PC-3 (cell line): ENCODE measurements at regions not wholly inside any gene's neighbourhood (a gene's known extent, or its start where the extent isn't known, plus 50 kb on each side); places are given as distances from the start of the nearest gene placed in this dataset.

Experiments used
- ATAC-seq: fragments of 200-7000 bp; cut with Tn5 transposase; 2 replicates; pipeline ENCODE4 v1.9.1; 2020; ENCODE audit warnings: mild to moderate bottlenecking, moderate library complexity
- BruUV-seq: library from RNA; stranded (reverse); fragments of 400-500 nt; replicated peaks from 2 replicates; lab custom pipeline; 2021; lab: Mats Ljungman, UMichigan
- CTCF ChIA-PET: fragments of 300-600 bp; sonication (Branson Sonifier 250); formaldehyde crosslinking; loops from one replicate; lab custom pipeline; 2022; ENCODE audit warnings: antibody characterized with exemption; lab: Charles Lee
- POLR2A ChIA-PET: fragments of 300-600 bp; sonication (Branson Sonifier 250); formaldehyde crosslinking; loops from one replicate; lab custom pipeline; 2022; ENCODE audit warnings: antibody characterized with exemption; ENCODE audit not compliant: unreplicated experiment; lab: Charles Lee
- DNase-seq: peaks from one replicate; pipeline ENCODE4 v3.0.0-alpha.2; 2015
- H2AFZ ChIP-seq: fragments of 300-600 bp; sonication (generic); 2 replicates; pipeline ENCODE4 v1.6.0; 2016; ENCODE audit warnings: antibody characterized with exemption, low read length
- H3F3A ChIP-seq: fragments of 300-600 bp; sonication (generic); one replicate; pipeline ENCODE4 v1.6.0; 2017; ENCODE audit warnings: antibody characterized with exemption, low read length, control low read depth, mild to moderate bottlenecking; ENCODE audit not compliant: unreplicated experiment
- H3K27ac ChIP-seq: fragments of 300-600 bp; sonication (generic); 2 replicates; pipeline ENCODE4 v1.5.1; 2016; ENCODE audit warnings: mild to moderate bottlenecking, low read length
- H3K27me3 ChIP-seq: fragments of 300-600 bp; sonication (generic); 2 replicates; pipeline ENCODE4 v1.6.1; 2016; ENCODE audit warnings: low read length, mixed read lengths
- H3K36me3 ChIP-seq: fragments of 300-600 bp; sonication (generic); 2 replicates; pipeline ENCODE4 v1.6.1; 2016; ENCODE audit warnings: low read depth, mixed run types, low read length, mixed read lengths
- H3K4me1 ChIP-seq: fragments of 300-600 bp; sonication (generic); 2 replicates; pipeline ENCODE4 v1.5.1; 2016; ENCODE audit warnings: low read length; ENCODE audit not compliant: insufficient read depth
- H3K4me2 ChIP-seq: fragments of 300-600 bp; sonication (generic); 2 replicates; pipeline ENCODE4 v1.6.0; 2016; ENCODE audit warnings: low read length
- H3K4me3 ChIP-seq: fragments of 300-600 bp; sonication (generic); 2 replicates; pipeline ENCODE4 v1.5.1; 2016; ENCODE audit warnings: mild to moderate bottlenecking, low read length, mixed read lengths
- H3K79me2 ChIP-seq: fragments of 300-600 bp; sonication (generic); 2 replicates; pipeline ENCODE4 v1.6.1; 2017; ENCODE audit warnings: low read length, mixed read lengths
- H3K9ac ChIP-seq: fragments of 300-600 bp; sonication (generic); 2 replicates; pipeline ENCODE4 v1.6.0; 2016; ENCODE audit warnings: mild to moderate bottlenecking, low read length
- H3K9me2 ChIP-seq: fragments of 300-600 bp; sonication (generic); replicated peaks from 2 replicates; pipeline ENCODE4 v1.6.1; 2016; ENCODE audit warnings: mixed run types, low read length, mixed read lengths
- H3K9me3 ChIP-seq: fragments of 300-600 bp; sonication (generic); 2 replicates; pipeline ENCODE4 v1.6.1; 2016; ENCODE audit warnings: low read length, mixed read lengths
- H4K20me1 ChIP-seq: fragments of 300-600 bp; sonication (generic); 2 replicates; pipeline ENCODE4 v1.6.1; 2016; ENCODE audit warnings: low read length, mixed read lengths
- EZH2 ChIP-seq: fragments of 300-600 bp; sonication (generic); IDR thresholded peaks from one replicate; pipeline ENCODE4 v1.6.1; 2017; ENCODE audit warnings: antibody characterized with exemption, mild to moderate bottlenecking, low read length; ENCODE audit not compliant: unreplicated experiment
- EZH2phosphoT487 ChIP-seq: fragments of 300-600 bp; sonication (generic); IDR thresholded peaks from 2 replicates; pipeline ENCODE4 v1.6.1; 2018; ENCODE audit warnings: mild to moderate bottlenecking, antibody characterized with exemption, low read length, borderline replicate concordance
- intact Hi-C: fragments of 100-400 bp; cut with micrococcal nuclease; formaldehyde crosslinking; loops from 2 replicates; pipeline ENCODE4 v1.9.0; 2023
- TF ChIP-seq, protein P1 (sequence below): fragments of 300-600 bp; sonication (generic); conservative IDR thresholded peaks from 2 replicates; pipeline ENCODE4 v1.5.1; 2017; ENCODE audit warnings: antibody characterized with exemption, low read depth, mild to moderate bottlenecking, low read length

DNA sequence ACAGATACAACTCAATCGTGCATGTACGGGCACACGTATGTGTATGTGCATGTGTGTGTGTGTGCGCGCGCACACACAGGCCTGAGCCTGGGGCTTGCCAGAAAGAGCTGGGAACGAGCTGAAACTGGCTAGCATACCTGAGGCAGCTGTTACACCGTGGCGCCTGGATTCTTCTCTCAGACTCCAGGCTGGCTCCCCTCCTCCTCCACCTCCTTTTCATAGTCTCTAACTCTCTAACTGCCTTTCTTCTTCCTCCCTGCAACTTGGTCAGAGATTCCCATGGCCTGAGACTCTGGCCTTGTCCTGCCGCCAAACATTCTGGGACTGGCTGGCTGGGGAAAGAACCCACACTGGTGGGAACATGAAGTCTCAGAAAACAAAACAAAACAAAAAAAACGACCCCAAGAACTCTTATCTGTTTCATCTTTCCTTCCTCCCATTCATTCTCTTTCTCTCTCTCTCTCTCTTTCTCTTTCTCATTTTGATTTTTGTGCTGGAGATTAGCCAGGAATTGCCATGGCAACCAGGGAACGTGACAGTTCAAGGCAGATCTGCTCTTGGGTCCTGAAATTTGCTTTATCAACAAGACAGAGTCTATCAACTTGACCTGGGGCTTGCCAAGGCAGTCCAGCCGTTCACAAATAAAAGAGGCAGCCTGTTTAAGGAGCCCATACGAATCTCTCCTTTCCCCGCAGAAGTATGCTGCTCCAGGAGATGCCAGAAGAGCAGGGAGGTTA is 76.8 kb upstream of the SEM1 start:
- Histone ChIP-seq H3K27ac (no peak overlapping the region), H3F3A (no peaks in the 10 kb centered on the region), H3K9me3 (no peaks in the 10 kb centered on the region), H3K4me1 (no peaks in the 10 kb centered on the region), H3K4me2 (no peak overlapping the region), H3K36me3 (no peaks in the 10 kb centered on the region), H3K4me3 (no peak overlapping the region), H2AFZ (no peak overlapping the region), H4K20me1 (no peaks in the 10 kb centered on the region), H3K79me2 (no peaks in the 10 kb centered on the region), H3K9me2 (no peaks in the 10 kb centered on the region), H3K27me3 (no peaks in the 10 kb centered on the region), H3K9ac (no peak overlapping the region)
- DNase-seq (no peak), ATAC-seq (no peak)
- POLR2A ChIA-PET = no interaction called here
- no TSS peak for BruUV-seq
- CTCF ChIA-PET = no interaction called here
- intact Hi-C loops = no loop called here
- TF ChIP-seq EZH2 = no peak
- no peak for TF ChIP-seq EZH2phosphoT487
- TF ChIP-seq, protein P1, sequence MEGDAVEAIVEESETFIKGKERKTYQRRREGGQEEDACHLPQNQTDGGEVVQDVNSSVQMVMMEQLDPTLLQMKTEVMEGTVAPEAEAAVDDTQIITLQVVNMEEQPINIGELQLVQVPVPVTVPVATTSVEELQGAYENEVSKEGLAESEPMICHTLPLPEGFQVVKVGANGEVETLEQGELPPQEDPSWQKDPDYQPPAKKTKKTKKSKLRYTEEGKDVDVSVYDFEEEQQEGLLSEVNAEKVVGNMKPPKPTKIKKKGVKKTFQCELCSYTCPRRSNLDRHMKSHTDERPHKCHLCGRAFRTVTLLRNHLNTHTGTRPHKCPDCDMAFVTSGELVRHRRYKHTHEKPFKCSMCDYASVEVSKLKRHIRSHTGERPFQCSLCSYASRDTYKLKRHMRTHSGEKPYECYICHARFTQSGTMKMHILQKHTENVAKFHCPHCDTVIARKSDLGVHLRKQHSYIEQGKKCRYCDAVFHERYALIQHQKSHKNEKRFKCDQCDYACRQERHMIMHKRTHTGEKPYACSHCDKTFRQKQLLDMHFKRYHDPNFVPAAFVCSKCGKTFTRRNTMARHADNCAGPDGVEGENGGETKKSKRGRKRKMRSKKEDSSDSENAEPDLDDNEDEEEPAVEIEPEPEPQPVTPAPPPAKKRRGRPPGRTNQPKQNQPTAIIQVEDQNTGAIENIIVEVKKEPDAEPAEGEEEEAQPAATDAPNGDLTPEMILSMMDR = no peak

DNA sequence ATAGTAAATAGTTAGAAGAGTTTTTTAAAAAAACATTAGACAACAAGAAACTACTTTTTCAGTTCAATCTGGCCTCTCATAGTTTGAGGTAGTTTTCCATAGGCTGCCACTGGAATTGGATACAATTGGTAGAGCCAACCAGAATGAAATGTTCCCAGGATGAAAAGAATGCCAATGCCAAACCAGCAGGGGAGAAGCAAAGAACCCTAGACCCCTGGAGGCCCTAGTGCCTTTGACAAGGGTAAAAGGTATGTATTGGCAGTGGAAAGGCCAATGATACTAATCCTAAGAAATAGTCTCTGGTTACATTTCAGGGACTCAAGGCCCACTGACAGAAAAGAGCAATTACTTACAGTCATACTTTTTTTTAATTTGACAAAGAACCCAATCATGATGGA is 77.4 kb upstream of the SEM1 start:
- H3K9me3 ChIP-seq = no peaks in the 10 kb centered on the region
- no peak overlapping the region for H3K4me2 ChIP-seq
- H3K4me1 ChIP-seq = no peaks in the 10 kb centered on the region
- H3K9me2 ChIP-seq = no peaks in the 10 kb centered on the region
- intact Hi-C loops = no loop called here
- TF ChIP-seq EZH2phosphoT487 (no peak), EZH2 (no peak)
- TF ChIP-seq, protein P1 = no peak
- H3K4me3 ChIP-seq = no peak overlapping the region
- ATAC-seq = no peak
- H3K27ac ChIP-seq = no peak overlapping the region
- H4K20me1 ChIP-seq = no peaks in the 10 kb centered on the region
- no peaks in the 10 kb centered on the region for H3K27me3 ChIP-seq
- CTCF ChIA-PET = no interaction called here
- H3F3A ChIP-seq = no peaks in the 10 kb centered on the region
- DNase-seq = no peak
- H3K9ac ChIP-seq = no peak overlapping the region
- no TSS peak for BruUV-seq
- no peaks in the 10 kb centered on the region for H3K36me3 ChIP-seq
- no peaks in the 10 kb centered on the region for H3K79me2 ChIP-seq
- POLR2A ChIA-PET = no interaction called here
- no peak overlapping the region for H2AFZ ChIP-seq

DNA sequence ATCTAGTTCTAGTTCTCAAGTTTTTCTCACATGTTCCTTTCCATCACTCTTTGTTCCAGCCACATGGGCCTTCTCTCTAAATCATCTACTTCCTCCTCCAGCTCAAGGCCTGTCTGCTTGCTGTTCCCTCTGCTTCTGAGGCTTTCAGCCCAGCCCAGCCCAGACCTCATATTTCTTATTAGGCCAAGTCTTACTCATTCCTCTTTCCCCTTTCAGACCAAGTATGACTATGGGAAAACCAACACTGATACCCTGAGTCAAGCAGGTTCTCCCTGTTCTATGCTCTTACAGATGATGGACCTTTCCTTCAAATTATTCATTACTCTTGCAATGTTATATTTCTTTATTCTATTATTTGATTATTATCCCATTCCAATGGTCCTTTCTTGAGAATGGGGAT is 80.3 kb upstream of the SEM1 start:
- Histone ChIP-seq H3F3A (no peaks in the 10 kb centered on the region), H3K4me2 (no peak overlapping the region), H3K27ac (no peak overlapping the region), H3K27me3 (no peaks in the 10 kb centered on the region), H3K4me1 (peaks cover 4% of the 10 kb centered on the region; the same call in 1 of the 2 replicates), H3K4me3 (no peak overlapping the region), H3K9ac (no peak overlapping the region), H3K79me2 (no peaks in the 10 kb centered on the region), H3K36me3 (no peaks in the 10 kb centered on the region), H2AFZ (no peak overlapping the region), H4K20me1 (no peaks in the 10 kb centered on the region), H3K9me2 (no peaks in the 10 kb centered on the region), H3K9me3 (no peaks in the 10 kb centered on the region)
- CTCF ChIA-PET = no interaction called here
- ATAC-seq = no peak
- peak; percentile 9 for DNase-seq
- TF ChIP-seq EZH2phosphoT487 = no peak
- TF ChIP-seq, protein P1 = no peak
- TF ChIP-seq EZH2 = no peak
- intact Hi-C loops = loop anchor here (10.0 kb wide), 1 partner anchor 375 kb away; no protein-coding TSS in a partner anchor
- POLR2A ChIA-PET = no interaction called here
- BruUV-seq = no TSS peak
